NCI-H226 (cell line): ENCODE measurements at regions not wholly inside any gene's neighbourhood (a gene's known extent, or its start where the extent isn't known, plus 50 kb on each side); places are given as distances from the start of the nearest gene placed in this dataset.

Source experiments
- DNase-seq: peaks from one replicate; pipeline ENCODE4 v3.0.0-alpha.2; 2015

DNA sequence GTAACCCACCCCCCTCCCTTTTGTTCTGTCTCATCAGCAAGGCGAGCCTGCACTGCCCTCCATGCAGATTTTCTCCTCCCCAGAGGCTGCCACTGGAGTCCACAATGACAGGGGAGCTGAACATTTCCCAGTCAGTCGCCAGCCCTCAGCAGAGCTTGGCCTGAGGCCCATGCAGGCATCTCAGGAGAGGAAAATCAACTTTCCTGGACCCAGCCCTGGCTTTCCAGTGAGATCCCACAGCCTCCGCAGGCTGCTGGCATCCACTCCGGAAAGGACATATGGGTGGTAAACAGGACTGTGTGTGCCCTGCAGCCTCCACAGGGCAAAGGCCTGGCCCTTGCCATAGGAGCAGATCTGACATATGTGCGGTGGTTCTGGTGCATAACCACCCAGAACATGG lies 253.8 kb downstream of the TNS1 start:
- no peak for DNase-seq

DNA sequence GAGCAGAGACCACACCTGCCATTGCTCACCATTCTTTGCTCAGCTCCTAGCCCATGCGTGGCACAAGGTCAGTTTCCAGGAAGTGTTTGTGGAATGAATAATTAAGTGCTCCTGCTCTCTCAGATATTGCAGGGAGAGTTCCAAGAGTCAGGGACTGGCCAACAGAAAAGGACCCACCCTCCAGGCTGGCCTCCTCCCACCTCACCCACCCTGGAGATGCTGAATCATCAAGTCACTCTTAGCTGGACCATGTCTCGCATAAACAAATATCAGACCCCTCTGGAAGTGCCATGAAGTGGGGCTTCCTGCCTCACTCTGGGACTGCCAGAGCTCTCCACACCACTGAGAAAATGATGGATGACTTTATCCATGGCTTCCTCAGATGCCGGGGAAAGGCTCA lies 256.0 kb downstream of the TNS1 start:
- no peak for DNase-seq

DNA sequence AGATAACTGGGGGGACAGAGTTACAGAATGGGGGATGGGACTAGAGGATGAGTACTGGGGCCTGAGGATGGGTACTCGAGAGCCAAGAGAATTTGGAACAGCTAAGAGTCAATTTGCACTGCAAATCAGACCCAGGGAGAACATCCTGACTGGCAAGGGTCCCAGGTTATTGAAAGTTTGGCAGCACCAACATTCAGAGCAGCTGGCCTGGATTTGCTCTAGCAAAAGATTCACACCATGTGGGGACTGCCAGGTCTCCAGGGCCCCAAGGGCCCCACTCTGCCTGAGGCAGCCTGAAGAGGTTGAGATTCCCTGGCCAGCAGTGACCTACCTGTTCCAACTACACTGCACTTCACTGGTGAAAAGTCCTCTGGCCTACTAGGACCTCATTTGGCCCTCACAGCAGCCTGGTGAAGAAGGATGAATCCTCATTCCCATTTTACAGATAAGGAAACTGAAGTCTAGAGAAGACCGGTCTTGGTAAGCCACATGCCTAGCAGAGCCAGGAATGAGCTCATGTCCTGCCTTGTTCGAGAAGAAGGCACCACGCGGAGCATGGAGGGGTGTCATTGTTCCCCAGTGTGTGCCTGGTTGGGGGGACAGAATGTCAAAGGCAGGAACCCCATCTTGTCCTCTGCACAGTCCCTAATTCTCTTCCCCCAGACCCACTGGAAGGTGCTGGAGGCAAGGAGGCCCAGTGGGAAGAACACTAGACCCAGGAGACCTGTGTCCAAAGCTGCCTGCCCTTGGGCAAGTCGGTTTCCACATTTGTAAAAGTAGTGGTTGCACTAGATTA lies 258.6 kb downstream of the TNS1 start:
- no peak for DNase-seq

DNA sequence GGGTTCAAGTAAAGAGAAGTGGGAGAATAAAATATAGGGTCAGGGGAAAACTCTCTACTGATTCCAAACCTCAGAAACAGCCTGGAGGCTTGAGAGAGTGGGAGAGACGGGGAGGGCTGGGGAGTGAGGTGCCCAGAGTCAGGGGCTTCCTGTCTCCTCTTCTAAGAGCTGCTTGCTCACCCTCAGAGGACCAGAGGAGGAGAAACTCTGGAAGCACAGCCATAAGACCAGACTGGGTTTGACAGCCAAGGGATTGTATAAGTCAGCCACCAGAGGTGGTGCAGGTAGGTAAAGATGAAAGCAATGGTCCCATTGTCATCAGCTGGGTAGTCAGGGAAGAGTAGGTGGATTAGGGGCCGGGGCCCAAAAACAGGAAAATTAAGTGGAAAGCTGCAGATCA lies 259.4 kb downstream of the TNS1 start:
- no peak for DNase-seq

DNA sequence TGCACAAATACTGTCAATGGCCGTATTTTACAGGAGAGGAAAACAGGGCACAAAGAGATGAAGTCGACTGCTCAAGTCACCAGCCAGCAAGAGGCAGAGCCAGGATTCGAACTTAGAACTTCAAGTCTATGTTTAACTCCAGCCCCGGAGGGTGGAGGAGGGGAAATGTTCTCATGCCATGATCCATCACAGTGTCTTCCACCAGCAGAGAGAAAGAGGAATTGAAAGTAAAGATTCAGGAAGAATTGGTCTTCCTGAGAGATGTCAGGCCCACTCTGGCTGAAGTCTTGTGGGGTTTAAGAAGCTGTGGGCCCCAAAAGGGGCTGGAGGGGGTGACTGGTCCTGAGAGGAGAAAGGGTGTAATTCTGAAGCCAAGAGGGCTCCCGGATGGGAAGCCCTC lies 260.0 kb downstream of the TNS1 start:
- DNase-seq, result no peak

DNA sequence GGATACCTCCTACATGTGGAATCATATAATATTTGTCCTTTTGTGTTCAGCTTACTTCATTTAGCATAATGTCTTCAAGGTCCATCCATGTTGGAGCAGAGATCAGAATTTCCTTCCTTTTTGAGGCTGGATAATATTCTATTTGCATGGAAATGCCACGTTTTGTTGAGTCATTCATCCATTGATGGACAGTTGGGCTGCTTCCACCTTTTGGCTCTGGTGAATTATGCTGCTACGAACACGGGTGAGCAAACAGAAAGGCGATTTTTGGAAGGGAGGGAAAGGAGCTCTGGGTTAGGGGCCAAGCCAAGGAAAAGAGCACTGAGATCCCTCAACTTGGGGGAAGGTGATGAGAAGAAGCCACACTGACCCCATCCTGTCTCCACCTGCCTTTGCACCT lies 260.5 kb downstream of the TNS1 start:
- DNase-seq, result no peak

DNA sequence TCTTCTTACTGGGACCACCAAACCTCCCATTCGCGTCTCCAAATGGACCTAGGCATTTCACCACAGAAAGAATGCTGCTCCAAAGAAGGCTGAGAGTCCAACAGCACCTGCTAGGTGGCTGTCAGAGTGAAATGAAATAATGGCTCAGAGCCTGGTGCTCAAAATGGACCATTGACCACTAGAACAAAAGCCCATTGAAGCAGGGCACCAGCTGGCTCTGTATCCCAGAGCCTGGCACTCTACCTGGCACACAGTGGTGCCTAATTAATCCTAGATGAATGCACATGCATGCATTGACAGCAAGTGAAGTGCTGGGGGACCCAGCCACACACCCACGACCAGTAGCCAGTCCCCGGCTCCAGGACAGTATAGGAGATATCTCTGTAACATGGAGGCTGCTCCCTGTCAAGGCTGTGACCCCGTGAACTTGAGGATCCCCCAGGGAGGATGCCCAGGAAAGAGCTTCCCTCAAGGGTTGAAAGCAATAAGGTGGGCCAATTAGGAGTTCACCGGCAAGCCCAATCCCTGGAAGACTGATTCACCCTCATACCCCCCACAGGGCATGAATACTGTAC lies 261.3 kb downstream of the TNS1 start:
- DNase-seq, result no peak

DNA sequence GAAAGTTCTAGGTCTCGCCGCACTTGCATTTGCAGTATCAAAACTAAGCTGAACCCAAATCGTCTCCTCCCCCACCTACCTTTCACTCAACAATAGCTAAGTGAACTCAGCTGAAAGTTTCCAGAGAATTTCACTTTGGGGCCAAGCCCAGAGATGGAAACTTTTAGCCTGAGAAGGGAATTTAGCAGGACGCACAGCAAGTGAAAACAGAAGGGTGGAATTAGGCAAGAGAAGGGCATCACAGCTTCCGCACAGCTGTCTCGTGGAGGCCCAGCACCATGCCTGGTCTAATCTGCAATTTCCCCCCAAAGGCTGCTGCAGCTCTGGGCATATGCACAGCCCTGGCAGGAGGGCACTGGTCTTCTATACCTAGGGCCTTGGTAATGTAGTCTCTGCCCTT lies 262.0 kb downstream of the TNS1 start:
- DNase-seq, result no peak

DNA sequence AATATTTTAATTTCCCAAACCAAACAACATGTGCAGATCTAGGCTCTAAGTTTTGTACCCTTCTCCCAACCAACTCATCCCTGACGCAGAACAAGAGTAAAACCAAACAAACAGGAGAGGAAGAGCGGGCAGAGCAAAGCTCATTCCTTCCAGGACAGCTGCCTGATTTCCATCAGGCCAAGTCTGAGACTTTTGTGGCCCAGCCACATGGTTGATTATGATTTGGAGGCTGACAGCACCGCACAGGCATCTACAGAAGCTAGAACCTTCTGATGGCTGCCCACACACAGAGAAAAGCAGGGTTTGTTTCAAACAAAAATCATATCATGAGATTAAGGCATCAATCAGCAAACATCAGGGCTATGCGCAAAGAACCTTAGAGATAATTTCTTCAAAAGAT lies 262.6 kb downstream of the TNS1 start:
- no peak for DNase-seq

DNA sequence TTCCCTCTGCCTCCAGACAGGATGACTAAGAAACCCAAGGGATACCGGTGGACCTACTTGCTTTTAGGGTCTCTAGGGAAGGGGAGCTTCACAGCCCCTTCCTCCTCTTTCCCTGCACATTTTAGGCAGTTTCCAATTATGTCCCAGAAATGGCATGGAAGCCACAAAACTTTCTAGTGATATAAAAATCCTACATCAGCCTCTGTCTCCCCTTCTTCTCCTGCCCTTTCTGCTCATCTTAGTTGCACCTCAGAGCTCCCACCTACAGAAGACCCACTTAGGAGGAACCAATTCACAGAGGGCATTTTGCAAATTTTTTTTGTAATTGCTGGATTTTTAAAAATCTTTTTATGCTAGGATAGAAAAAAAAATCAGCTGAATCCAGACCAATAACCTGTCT lies 263.1 kb downstream of the TNS1 start:
- DNase-seq, result no peak

DNA sequence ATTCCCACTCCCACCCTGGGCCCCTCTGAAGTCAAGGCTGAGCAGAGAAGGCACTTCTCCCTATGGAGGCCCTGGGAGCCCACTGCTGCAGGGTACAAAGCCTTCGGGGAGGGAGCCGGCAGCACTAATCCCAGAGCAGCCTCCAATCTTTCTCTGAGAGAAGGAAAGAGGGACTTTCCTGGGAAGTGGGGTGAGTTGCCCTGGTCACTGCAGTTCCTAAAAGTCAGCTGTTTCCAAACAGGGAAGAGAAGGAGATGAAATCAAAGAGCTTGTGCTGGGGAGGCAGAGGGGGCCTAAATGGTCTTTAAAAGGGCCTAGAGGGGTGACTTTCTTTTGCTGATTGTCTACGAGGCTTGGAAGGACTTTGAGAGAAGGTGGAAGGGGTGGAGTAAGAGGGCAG lies 264.7 kb downstream of the TNS1 start:
- no peak for DNase-seq

DNA sequence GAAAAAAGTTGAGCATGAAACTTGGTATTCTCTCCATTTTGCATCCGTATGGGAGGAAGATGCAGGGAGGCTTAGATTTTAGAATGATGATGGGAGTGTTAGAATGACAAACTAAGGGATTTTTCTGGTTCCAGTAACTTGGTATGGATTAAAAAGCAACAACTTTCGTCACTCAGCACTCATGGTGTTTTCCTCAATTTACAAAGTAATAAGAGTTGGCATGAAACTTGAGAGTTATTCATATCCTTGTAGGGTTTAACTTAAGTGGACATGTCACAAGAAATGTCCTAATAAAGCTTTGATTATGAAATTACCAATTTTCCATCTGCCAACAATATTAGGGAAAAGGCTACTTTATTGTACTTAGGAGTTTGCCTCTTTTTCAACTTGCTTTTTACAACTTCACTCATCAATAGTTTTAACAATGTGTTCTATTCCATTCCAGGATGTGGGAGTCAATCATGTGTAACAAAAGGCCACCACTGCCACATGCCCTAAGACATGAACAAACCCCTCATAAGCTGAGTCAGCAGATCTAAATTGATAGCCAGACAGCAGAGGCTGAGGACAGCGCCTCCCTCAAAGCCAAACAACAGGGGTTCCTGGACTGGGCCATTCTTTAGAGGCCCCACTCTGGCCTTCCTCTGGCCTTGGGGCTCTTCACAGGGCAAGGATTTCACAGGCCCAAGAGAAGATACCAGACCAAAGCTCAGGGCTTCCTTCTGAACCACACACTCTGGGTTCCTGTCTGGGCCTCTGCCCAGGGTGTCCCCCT lies 265.8 kb downstream of the TNS1 start:
- DNase-seq, result no peak

DNA sequence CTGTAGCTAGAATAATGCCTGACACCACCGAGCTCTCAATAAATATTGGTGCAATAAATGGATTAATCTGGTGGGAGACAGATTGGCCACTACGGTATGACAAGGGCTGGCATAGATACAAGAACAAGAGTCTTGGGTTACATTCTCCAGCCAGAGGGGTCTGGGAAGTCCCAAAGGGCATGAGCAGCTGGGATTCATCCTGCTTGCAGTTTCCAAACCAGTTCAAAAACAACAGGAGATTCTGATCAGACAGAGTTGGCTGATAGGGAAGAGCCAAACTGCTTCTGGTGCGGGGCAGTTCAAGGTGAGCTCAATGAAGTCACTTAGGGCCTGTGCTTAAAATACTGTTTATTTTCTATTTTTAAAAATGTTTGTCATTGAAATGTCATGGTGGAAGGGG lies 266.9 kb downstream of the TNS1 start:
- no peak for DNase-seq

DNA sequence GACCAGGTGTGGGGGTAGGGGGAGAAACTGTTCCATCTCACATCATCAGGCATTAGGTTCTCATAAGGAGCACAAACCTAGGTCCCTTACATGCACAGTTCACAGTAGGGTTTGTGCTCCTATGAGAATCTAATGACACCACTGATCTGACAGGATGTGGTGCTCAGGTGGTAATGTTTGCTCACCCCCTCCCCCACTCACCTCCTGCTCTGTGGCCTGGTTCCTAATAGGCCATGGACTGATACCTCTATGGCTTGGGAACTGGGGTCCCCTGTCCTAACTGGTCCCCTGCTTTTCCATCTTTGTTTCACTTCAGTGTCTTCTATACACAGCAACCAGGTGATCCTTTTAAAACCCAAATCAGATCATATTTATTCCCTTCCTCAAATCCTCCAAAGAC lies 267.8 kb downstream of the TNS1 start:
- DNase-seq, result no peak

DNA sequence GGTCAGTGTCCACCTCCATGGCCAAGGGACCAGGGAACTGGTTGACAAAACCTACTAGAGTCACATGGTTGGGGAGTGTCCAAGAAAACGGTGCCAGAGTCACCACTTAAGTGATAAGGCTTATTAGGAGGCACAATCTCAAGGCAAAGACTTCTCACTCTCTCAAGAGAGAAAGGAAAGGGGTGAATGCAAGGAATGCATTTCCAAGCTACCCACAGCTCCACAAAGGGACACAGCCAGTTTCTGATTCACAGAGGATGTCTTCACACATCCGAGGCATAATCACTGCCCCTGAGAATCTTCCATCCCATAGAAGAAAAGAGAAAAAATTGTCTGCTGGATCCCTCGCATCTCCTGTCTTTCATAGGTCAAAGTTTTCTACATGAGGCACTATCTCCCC lies 269.3 kb downstream of the TNS1 start:
- no peak for DNase-seq

DNA sequence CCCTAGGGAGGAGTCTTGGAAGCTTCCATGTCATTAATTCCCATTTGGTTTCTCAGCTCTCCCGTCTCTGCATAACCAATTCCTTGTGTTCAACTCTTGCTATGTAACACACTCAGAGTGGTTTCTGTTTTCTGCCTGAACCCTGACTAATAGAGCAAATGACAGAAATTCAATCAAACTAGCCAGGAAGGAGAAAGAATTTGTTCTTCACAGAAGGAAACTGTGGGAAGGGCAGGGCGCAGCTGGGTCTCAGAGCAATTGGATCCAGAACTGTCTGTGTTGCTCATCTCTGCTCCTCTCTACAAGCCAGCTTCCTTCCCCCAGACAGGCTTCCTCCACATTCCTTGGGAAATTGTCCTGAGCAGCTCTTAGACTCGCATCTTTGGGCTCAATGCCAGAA lies 269.8 kb downstream of the TNS1 start:
- no peak for DNase-seq

DNA sequence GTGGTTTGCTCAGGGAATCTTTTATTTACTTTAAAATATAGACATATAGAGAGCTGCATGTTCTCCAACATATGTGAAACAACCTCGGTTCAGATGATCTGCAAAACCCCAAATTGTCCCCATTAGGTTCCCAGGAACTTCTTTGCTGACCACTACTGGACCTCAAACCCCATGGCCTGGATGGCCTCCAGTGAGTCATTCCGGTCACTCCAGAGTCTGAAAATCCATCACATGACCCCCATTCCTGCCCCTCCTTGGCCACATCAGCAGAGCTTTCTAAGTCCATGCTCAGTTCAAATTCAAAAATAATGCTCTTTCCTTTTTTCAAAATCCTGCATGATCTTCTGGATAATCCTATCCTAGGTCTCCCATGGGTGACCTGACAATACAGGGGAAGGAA lies 271.0 kb downstream of the TNS1 start:
- no peak for DNase-seq

DNA sequence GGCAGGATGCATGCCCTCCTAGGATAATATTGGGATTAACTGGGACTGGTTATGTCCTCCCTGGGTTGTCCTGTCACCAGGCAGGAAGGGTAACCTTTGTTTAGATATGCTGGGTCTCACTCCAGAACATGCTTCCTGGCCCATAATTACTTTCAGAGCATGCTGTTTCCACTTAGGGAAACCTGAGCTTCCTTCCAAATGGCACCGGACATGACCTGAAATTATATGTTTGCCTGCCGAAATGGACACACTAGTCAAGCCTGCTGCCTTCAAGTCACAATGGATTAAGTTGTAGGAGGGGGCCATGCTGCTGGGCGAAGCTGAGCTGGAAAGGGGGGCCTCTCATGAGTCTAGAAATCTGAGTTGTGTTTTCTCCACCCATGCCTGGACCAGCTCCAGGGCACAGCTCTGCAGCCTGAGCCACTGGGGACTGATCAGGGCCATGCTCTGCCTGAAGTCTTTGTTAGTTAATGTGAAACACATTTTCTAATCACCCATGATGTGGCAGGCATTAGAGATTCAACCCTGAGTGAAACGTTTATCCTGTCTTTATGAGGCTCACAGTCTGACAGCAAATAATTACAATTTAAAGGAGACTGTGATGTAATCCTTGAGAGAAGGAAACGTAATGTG lies 273.3 kb downstream of the TNS1 start:
- DNase-seq, result no peak

DNA sequence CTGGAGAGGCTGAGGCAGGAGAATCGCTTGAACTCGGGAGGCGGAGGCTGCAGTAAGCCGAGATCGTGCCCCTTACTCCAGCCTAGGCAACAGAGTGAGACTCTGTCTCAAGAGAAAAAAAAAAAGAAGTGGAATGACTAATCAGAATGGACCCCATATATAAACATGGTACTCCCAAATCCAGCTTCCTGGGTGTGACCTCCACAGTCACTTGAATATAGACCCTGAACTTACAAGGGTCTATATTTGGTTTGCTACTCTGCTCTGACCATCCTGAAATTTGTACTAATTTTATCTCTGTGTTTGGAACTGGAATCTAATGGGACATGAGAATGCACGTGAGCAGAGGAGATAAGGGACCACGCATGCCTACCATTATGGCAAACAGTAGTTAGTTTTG lies 275.0 kb downstream of the TNS1 start:
- no peak for DNase-seq

DNA sequence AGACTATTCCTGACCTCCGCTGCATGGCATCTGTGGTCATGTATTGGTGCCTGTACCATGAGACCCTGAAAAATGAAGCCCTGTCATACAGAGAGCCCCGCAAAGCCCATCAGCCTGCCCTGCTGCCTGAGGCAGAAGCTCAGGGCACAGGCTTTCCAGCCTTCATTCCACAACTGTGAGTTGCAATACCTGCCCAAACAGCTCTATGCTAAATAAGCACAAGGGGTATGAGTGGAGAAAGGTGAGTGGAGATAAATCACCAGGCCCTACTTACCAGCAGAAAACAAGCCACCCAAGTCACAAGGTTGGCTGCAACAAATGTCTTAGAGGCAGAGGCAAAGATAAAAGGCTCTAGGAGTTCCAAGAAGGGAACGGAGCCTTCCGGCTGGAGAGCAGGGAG lies 277.4 kb downstream of the TNS1 start:
- no peak for DNase-seq

DNA sequence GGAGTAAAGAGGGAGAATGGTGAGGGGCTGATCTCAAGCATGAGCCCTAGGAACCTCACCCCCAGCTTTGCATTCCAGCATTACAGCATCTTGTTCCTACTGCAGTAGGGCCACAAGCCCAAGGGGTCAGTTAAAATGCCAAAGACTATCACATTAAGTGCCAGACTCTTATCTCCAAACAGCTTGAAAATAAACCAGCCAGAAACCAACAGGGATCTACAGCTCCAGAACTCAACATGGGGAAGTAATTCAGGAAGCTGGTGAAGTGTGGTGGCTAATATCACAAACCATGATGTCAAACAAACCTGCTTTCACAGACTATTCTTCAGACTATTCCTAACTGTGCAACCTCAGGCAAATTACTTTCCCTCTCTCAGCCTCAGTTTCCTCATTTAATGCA lies 278.3 kb downstream of the TNS1 start:
- no peak for DNase-seq

DNA sequence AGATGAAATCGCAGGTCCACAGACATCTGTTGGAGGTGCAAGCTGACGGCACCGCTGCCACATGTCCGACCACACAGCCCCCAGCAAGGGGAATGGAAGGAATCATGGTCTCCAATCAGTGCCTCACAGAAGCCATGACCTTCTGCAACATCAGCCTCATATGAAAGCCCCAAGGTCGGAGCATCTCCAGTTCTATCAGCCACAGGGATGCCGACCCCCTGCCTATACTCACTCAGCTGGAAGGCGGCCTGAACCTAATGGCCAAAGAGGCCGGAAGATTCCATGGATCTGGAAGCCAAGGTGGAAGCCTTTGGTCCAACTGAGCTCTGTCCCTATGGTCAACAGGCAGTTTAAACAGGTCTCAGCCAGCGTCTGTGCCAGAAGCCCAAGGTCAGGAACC lies 278.8 kb downstream of the TNS1 start:
- no peak for DNase-seq

DNA sequence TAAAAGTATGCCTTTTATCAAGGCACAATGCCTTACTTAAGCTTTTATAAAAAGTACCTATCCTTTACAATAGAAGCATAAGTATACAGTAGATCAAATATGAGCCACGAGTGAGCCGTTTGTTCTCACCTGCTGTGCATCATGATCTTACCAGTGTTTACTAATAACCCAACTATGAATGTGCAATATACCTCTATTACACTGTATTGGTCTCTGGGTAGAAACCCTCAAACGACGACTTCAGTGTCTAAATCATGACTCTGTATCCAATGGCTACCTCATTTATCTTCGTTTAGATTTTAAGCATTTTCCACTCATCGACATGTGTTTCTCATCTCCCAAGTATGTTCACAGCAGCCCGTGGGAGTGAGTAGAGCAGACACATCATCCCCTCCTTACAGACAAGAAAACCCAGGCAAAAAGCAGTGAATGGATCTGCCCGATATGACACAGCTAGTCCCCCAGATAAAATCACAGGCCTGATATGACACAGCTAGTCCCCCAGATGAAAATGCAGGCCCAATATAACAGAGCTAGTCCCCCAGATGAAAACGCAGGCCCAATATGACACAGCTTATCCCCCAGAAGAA lies 279.8 kb downstream of the TNS1 start:
- DNase-seq, result no peak

DNA sequence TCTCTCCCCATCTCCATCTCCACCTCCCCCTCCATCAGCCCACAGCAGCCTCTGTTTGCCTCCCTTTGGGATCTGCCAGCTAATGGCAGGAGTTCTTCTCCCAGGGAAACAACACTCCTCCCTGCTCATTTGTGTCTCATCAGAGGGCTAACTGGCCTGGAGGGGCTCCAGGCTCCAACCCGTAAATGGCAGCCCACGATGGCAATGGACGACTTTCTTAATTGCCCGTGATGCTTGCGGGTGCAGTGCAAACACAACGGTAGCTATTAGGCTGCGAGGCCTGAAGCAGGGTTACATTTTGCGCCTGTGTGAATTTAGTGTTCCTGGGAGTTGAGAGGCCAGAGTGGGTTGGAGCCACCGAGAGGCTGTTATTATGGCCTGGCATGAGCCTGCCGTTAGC lies 285.1 kb downstream of the TNS1 start:
- DNase-seq, result no peak
